ENCODE measurements at regions not wholly inside any gene's neighbourhood (a gene's known extent, or its start where the extent isn't known, plus 50 kb on each side); places are given as distances from the start of the nearest gene placed in this dataset.

DNA sequence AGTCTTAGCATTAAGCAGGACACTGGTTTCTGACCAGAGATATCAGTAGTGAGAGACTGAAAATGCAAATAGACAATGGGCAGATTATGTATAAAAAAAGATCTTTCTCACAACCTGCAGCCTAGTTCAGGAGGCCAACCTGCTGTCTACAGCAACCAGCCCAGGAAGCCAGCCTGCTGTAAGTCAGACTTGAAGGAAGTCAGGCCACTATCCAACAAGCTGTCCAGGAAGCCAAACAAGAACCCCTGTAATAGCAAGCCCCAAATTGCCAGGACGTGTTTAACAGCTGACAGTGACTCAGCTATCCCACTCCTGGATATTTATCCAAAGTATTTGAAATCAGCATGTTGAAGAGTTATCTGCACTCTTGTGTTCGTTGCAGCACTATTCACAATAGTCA, 121.8 kb upstream of the SPIN1 start:
- no peaks in the 10 kb centered on the region; the same call in 2 of the 3 replicates for H3K4me1 Mint-ChIP-seq
- Histone ChIP-seq H3K27ac (ENCODE audit: low read depth) (no peak overlapping the region), H3K4me3 (no peak overlapping the region), H3K4me1 (ENCODE audit: insufficient read depth) (no peaks in the 10 kb centered on the region), H4K20me1 (replicated peaks; ENCODE audit: insufficient read depth) (no peaks in the 10 kb centered on the region), H3K27me3 (ENCODE audit: insufficient read depth) (no peaks in the 10 kb centered on the region), H3K79me2 (replicated peaks; ENCODE audit: insufficient read depth) (no peaks in the 10 kb centered on the region), H2AFZ (no peak overlapping the region), H3F3A (replicated peaks; ENCODE audit: low read depth) (no peaks in the 10 kb centered on the region), H3K4me2 (no peak overlapping the region), H3K36me3 (ENCODE audit: insufficient read depth) (no peaks in the 10 kb centered on the region), H3K9me2 (ENCODE audit: insufficient read depth) (no peaks in the 10 kb centered on the region)
- no peak for TF ChIP-seq NANOG (IDR thresholded peaks at IDR 0.05; ENCODE audit: borderline replicate concordance)
- TF ChIP-seq JUNB (IDR thresholded peaks at IDR 0.05; ENCODE audit: unreplicated experiment) = no peak
- no peak for TF ChIP-seq EZH2 (IDR thresholded peaks at IDR 0.05; ENCODE audit: low read depth, unreplicated experiment)
- TF ChIP-seq STAT1 (IDR thresholded peaks at IDR 0.05; ENCODE audit: unreplicated experiment) = no peak
- TF ChIP-seq, protein P1, sequence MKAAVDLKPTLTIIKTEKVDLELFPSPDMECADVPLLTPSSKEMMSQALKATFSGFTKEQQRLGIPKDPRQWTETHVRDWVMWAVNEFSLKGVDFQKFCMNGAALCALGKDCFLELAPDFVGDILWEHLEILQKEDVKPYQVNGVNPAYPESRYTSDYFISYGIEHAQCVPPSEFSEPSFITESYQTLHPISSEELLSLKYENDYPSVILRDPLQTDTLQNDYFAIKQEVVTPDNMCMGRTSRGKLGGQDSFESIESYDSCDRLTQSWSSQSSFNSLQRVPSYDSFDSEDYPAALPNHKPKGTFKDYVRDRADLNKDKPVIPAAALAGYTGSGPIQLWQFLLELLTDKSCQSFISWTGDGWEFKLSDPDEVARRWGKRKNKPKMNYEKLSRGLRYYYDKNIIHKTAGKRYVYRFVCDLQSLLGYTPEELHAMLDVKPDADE (IDR thresholded peaks at IDR 0.05) = no peak
- TF ChIP-seq POLR2AphosphoS5 (IDR thresholded peaks at IDR 0.05; ENCODE audit: low read depth) = no peak
- no peak for TF ChIP-seq ZNF331 (CRISPR knock-in tag; IDR thresholded peaks at IDR 0.05; ENCODE audit: low read depth)
- no peak for TF ChIP-seq EZH2phosphoT487 (IDR thresholded peaks at IDR 0.05; ENCODE audit: unreplicated experiment)
- TF ChIP-seq, protein P2, sequence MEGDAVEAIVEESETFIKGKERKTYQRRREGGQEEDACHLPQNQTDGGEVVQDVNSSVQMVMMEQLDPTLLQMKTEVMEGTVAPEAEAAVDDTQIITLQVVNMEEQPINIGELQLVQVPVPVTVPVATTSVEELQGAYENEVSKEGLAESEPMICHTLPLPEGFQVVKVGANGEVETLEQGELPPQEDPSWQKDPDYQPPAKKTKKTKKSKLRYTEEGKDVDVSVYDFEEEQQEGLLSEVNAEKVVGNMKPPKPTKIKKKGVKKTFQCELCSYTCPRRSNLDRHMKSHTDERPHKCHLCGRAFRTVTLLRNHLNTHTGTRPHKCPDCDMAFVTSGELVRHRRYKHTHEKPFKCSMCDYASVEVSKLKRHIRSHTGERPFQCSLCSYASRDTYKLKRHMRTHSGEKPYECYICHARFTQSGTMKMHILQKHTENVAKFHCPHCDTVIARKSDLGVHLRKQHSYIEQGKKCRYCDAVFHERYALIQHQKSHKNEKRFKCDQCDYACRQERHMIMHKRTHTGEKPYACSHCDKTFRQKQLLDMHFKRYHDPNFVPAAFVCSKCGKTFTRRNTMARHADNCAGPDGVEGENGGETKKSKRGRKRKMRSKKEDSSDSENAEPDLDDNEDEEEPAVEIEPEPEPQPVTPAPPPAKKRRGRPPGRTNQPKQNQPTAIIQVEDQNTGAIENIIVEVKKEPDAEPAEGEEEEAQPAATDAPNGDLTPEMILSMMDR (conservative IDR thresholded peaks at IDR 0.05; ENCODE audit: low read depth in 2 of 2) = no peak
- TF ChIP-seq, protein P3, sequence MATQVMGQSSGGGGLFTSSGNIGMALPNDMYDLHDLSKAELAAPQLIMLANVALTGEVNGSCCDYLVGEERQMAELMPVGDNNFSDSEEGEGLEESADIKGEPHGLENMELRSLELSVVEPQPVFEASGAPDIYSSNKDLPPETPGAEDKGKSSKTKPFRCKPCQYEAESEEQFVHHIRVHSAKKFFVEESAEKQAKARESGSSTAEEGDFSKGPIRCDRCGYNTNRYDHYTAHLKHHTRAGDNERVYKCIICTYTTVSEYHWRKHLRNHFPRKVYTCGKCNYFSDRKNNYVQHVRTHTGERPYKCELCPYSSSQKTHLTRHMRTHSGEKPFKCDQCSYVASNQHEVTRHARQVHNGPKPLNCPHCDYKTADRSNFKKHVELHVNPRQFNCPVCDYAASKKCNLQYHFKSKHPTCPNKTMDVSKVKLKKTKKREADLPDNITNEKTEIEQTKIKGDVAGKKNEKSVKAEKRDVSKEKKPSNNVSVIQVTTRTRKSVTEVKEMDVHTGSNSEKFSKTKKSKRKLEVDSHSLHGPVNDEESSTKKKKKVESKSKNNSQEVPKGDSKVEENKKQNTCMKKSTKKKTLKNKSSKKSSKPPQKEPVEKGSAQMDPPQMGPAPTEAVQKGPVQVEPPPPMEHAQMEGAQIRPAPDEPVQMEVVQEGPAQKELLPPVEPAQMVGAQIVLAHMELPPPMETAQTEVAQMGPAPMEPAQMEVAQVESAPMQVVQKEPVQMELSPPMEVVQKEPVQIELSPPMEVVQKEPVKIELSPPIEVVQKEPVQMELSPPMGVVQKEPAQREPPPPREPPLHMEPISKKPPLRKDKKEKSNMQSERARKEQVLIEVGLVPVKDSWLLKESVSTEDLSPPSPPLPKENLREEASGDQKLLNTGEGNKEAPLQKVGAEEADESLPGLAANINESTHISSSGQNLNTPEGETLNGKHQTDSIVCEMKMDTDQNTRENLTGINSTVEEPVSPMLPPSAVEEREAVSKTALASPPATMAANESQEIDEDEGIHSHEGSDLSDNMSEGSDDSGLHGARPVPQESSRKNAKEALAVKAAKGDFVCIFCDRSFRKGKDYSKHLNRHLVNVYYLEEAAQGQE (IDR thresholded peaks at IDR 0.05; ENCODE audit: unreplicated experiment) = no peak
- TF ChIP-seq, protein P4, sequence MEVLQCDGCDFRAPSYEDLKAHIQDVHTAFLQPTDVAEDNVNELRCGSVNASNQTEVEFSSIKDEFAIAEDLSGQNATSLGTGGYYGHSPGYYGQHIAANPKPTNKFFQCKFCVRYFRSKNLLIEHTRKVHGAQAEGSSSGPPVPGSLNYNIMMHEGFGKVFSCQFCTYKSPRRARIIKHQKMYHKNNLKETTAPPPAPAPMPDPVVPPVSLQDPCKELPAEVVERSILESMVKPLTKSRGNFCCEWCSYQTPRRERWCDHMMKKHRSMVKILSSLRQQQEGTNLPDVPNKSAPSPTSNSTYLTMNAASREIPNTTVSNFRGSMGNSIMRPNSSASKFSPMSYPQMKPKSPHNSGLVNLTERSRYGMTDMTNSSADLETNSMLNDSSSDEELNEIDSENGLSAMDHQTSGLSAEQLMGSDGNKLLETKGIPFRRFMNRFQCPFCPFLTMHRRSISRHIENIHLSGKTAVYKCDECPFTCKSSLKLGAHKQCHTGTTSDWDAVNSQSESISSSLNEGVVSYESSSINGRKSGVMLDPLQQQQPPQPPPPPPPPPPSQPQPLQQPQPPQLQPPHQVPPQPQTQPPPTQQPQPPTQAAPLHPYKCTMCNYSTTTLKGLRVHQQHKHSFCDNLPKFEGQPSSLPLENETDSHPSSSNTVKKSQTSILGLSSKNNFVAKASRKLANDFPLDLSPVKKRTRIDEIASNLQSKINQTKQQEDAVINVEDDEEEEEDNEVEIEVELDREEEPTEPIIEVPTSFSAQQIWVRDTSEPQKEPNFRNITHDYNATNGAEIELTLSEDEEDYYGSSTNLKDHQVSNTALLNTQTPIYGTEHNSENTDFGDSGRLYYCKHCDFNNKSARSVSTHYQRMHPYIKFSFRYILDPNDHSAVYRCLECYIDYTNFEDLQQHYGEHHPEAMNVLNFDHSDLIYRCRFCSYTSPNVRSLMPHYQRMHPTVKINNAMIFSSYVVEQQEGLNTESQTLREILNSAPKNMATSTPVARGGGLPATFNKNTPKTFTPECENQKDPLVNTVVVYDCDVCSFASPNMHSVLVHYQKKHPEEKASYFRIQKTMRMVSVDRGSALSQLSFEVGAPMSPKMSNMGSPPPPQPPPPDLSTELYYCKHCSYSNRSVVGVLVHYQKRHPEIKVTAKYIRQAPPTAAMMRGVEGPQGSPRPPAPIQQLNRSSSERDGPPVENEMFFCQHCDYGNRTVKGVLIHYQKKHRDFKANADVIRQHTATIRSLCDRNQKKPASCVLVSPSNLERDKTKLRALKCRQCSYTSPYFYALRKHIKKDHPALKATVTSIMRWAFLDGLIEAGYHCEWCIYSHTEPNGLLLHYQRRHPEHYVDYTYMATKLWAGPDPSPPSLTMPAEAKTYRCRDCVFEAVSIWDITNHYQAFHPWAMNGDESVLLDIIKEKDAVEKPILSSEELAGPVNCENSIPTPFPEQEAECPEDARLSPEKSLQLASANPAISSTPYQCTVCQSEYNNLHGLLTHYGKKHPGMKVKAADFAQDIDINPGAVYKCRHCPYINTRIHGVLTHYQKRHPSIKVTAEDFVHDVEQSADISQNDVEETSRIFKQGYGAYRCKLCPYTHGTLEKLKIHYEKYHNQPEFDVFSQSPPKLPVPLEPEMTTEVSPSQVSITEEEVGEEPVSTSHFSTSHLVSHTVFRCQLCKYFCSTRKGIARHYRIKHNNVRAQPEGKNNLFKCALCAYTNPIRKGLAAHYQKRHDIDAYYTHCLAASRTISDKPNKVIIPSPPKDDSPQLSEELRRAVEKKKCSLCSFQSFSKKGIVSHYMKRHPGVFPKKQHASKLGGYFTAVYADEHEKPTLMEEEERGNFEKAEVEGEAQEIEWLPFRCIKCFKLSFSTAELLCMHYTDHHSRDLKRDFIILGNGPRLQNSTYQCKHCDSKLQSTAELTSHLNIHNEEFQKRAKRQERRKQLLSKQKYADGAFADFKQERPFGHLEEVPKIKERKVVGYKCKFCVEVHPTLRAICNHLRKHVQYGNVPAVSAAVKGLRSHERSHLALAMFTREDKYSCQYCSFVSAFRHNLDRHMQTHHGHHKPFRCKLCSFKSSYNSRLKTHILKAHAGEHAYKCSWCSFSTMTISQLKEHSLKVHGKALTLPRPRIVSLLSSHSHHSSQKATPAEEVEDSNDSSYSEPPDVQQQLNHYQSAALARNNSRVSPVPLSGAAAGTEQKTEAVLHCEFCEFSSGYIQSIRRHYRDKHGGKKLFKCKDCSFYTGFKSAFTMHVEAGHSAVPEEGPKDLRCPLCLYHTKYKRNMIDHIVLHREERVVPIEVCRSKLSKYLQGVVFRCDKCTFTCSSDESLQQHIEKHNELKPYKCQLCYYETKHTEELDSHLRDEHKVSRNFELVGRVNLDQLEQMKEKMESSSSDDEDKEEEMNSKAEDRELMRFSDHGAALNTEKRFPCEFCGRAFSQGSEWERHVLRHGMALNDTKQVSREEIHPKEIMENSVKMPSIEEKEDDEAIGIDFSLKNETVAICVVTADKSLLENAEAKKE (CRISPR knock-in tag; IDR thresholded peaks at IDR 0.05) = no peak
- TF ChIP-seq ZNF114 (CRISPR knock-in tag; IDR thresholded peaks at IDR 0.05) = no peak
- no peak for TF ChIP-seq CREB1 (CRISPR knock-in tag; IDR thresholded peaks at IDR 0.05; ENCODE audit: low read depth)
- H3K9me3 Mint-ChIP-seq = peaks cover 4% of the 10 kb centered on the region; the same call in 1 of the 3 replicates
- H3K4me3 Mint-ChIP-seq = no peak overlapping the region
- ATAC-seq (no peak), DNase-seq (ENCODE audit: low spot score) (no peak)
- H3K36me3 Mint-ChIP-seq (ENCODE audit: low read depth) = no peaks in the 10 kb centered on the region; the same call in 2 of the 3 replicates
- H3K27me3 Mint-ChIP-seq (ENCODE audit: insufficient read depth, low read depth, poor library complexity) = no peaks in the 10 kb centered on the region
- no peak overlapping the region for H3K27ac Mint-ChIP-seq

Data from GM23338 (cell line).